ENCODE measurements at regions not wholly inside any gene's neighbourhood (a gene's known extent, or its start where the extent isn't known, plus 50 kb on each side); places are given as distances from the start of the nearest gene placed in this dataset.

GRCh38 chr6:137434640-137435039 lies 59.6 kb downstream of the OLIG3 start:
- Histone ChIP-seq H3K27ac (ENCODE audit: low read depth in 1 of 2, low read length in 1 of 2) (no peak overlapping the region), H3K27me3 (ENCODE audit: control insufficient read depth in 2 of 2, insufficient read depth in 1 of 2, low read length in 1 of 2) (no peaks in the 10 kb centered on the region), H3K36me3 (ENCODE audit: control insufficient read depth in 2 of 2, insufficient read depth in 2 of 2, low read length in 1 of 2) (no peaks in the 10 kb centered on the region), H3K4me3 (ENCODE audit: low read length in 2 of 2) (no peak overlapping the region), H3K4me1 (ENCODE audit: control insufficient read depth in 2 of 2, insufficient read depth in 2 of 2, low read length in 2 of 2) (no peaks in the 10 kb centered on the region), H3K9me3 (ENCODE audit: control insufficient read depth in 2 of 2, insufficient read depth in 1 of 2, low read length in 1 of 2) (no peaks in the 10 kb centered on the region)
- DNase-seq (ENCODE audit: low read depth in 6 of 9, low spot score in 9 of 9) = no peak
- WGBS = 93% methylated on average over 4 of the region's 4 CpGs

- DNase-seq (ENCODE audit: low read depth in 6 of 9, low spot score in 9 of 9) = no peak
- Histone ChIP-seq H3K4me3 (ENCODE audit: low read length in 2 of 2) (no peak overlapping the region), H3K27me3 (ENCODE audit: control insufficient read depth in 2 of 2, insufficient read depth in 1 of 2, low read length in 1 of 2) (no peaks in the 10 kb centered on the region), H3K27ac (ENCODE audit: low read depth in 1 of 2, low read length in 1 of 2) (no peak overlapping the region), H3K9me3 (ENCODE audit: control insufficient read depth in 2 of 2, insufficient read depth in 1 of 2, low read length in 1 of 2) (no peaks in the 10 kb centered on the region), H3K4me1 (ENCODE audit: control insufficient read depth in 2 of 2, insufficient read depth in 2 of 2, low read length in 2 of 2) (no peaks in the 10 kb centered on the region), H3K36me3 (ENCODE audit: control insufficient read depth in 2 of 2, insufficient read depth in 2 of 2, low read length in 1 of 2) (no peaks in the 10 kb centered on the region)
- WGBS = 82% methylated on average over 4 of the region's 4 CpGs
Observed at GRCh38 chr6:137432054-137432611, 62.1 kb downstream of the OLIG3 start.

DNA sequence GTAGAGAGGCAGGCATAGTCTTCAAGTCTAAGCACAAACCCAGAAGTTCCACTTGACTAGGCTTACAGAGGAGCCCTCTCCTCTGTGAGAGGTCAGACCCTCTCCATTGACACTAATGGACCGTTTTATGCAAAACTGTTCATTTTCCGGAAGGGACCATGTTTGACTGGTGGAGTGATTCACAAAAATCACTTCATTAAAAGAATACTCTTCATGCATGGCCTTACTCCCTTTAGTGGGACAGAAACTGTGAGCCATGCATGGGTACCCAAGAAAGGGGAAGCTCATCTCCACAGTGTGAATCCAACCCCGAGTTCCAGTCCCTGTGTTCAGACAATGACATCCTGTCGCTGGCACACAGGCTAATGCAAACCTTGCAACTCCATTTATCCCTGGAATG lies 63.2 kb downstream of the OLIG3 start:
- Histone ChIP-seq H3K27me3 (ENCODE audit: control insufficient read depth in 2 of 2, insufficient read depth in 1 of 2, low read length in 1 of 2) (no peaks in the 10 kb centered on the region), H3K4me3 (ENCODE audit: low read length in 2 of 2) (no peak overlapping the region), H3K4me1 (ENCODE audit: control insufficient read depth in 2 of 2, insufficient read depth in 2 of 2, low read length in 2 of 2) (no peaks in the 10 kb centered on the region), H3K36me3 (ENCODE audit: control insufficient read depth in 2 of 2, insufficient read depth in 2 of 2, low read length in 1 of 2) (no peaks in the 10 kb centered on the region), H3K9me3 (ENCODE audit: control insufficient read depth in 2 of 2, insufficient read depth in 1 of 2, low read length in 1 of 2) (no peaks in the 10 kb centered on the region), H3K27ac (ENCODE audit: low read depth in 1 of 2, low read length in 1 of 2) (no peak overlapping the region)
- DNase-seq (ENCODE audit: low read depth in 6 of 9, low spot score in 9 of 9) = no peak
- WGBS = 90% methylated on average over 4 of the region's 4 CpGs

GRCh38 chr6:137427656-137428290 lies 66.4 kb downstream of the OLIG3 start:
- peaks cover 0 to 3% of the 10 kb centered on the region in 2 donors for H3K4me1 ChIP-seq (ENCODE audit: control insufficient read depth in 2 of 2, insufficient read depth in 2 of 2, low read length in 2 of 2)
- H3K4me3 ChIP-seq (ENCODE audit: low read length in 2 of 2) = no peak overlapping the region
- 82% methylated on average over 7 of the region's 7 CpGs for WGBS
- H3K9me3 ChIP-seq (ENCODE audit: control insufficient read depth in 2 of 2, insufficient read depth in 1 of 2, low read length in 1 of 2) = no peaks in the 10 kb centered on the region
- no peak for DNase-seq (ENCODE audit: low read depth in 6 of 9, low spot score in 9 of 9)
- no peaks in the 10 kb centered on the region for H3K36me3 ChIP-seq (ENCODE audit: control insufficient read depth in 2 of 2, insufficient read depth in 2 of 2, low read length in 1 of 2)
- no peaks in the 10 kb centered on the region for H3K27me3 ChIP-seq (ENCODE audit: control insufficient read depth in 2 of 2, insufficient read depth in 1 of 2, low read length in 1 of 2)
- no peak overlapping the region for H3K27ac ChIP-seq (ENCODE audit: low read depth in 1 of 2, low read length in 1 of 2)

- Histone ChIP-seq H3K27ac (ENCODE audit: low read depth in 1 of 2, low read length in 1 of 2) (no peak overlapping the region), H3K27me3 (ENCODE audit: control insufficient read depth in 2 of 2, insufficient read depth in 1 of 2, low read length in 1 of 2) (no peaks in the 10 kb centered on the region), H3K4me3 (ENCODE audit: low read length in 2 of 2) (no peak overlapping the region), H3K9me3 (ENCODE audit: control insufficient read depth in 2 of 2, insufficient read depth in 1 of 2, low read length in 1 of 2) (no peaks in the 10 kb centered on the region), H3K36me3 (ENCODE audit: control insufficient read depth in 2 of 2, insufficient read depth in 2 of 2, low read length in 1 of 2) (no peaks in the 10 kb centered on the region), H3K4me1 (ENCODE audit: control insufficient read depth in 2 of 2, insufficient read depth in 2 of 2, low read length in 2 of 2) (peaks cover 0 to 3% of the 10 kb centered on the region in 2 donors)
- peak in 1 of 9 donors; percentile 15 for DNase-seq (ENCODE audit: low read depth in 6 of 9, low spot score in 9 of 9)
- 20% methylated on average over 2 of the region's 2 CpGs for WGBS
Observed at GRCh38 chr6:137426007-137426689, 68.0 kb downstream of the OLIG3 start.

DNA sequence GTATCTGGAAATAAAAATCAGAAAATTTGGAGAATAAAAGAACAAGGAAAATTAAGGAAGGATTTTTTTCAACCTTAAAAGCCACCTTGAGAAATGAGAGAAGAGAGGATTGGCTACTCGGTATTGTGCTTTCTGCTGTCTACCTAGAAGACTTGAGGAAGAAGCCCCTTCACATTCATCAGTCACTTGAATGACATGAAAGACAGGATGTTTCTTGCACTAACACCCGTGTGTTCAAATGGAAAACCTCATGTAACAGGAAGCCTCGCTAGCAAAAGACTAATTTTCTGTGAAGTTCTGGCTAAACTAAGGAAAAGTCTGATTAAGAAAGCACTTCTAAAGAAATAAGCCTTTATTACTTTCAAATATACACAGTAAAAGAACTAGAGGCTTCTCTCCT lies 69.9 kb downstream of the OLIG3 start:
- no peaks in the 10 kb centered on the region for H3K9me3 ChIP-seq (ENCODE audit: control insufficient read depth in 2 of 2, insufficient read depth in 1 of 2, low read length in 1 of 2)
- no peaks in the 10 kb centered on the region for H3K27me3 ChIP-seq (ENCODE audit: control insufficient read depth in 2 of 2, insufficient read depth in 1 of 2, low read length in 1 of 2)
- DNase-seq (ENCODE audit: low read depth in 6 of 9, low spot score in 9 of 9) = peak in 3 of 9 donors; percentile 37 to 59 (median 47)
- 45% methylated on average over 3 of the region's 3 CpGs for WGBS
- H3K27ac ChIP-seq (ENCODE audit: low read depth in 1 of 2, low read length in 1 of 2) = no peak overlapping the region
- H3K4me1 ChIP-seq (ENCODE audit: control insufficient read depth in 2 of 2, insufficient read depth in 2 of 2, low read length in 2 of 2) = peaks cover 0 to 3% of the 10 kb centered on the region in 2 donors
- H3K4me3 ChIP-seq (ENCODE audit: low read length in 2 of 2) = no peak overlapping the region
- no peaks in the 10 kb centered on the region for H3K36me3 ChIP-seq (ENCODE audit: control insufficient read depth in 2 of 2, insufficient read depth in 2 of 2, low read length in 1 of 2)

GRCh38 chr6:137423451-137424168 lies 70.6 kb downstream of the OLIG3 start:
- H3K27me3 ChIP-seq (ENCODE audit: control insufficient read depth in 2 of 2, insufficient read depth in 1 of 2, low read length in 1 of 2) = no peaks in the 10 kb centered on the region
- no peak overlapping the region for H3K4me3 ChIP-seq (ENCODE audit: low read length in 2 of 2)
- no peak overlapping the region for H3K27ac ChIP-seq (ENCODE audit: low read depth in 1 of 2, low read length in 1 of 2)
- peaks cover 0 to 3% of the 10 kb centered on the region in 2 donors for H3K4me1 ChIP-seq (ENCODE audit: control insufficient read depth in 2 of 2, insufficient read depth in 2 of 2, low read length in 2 of 2)
- no peak for DNase-seq (ENCODE audit: low read depth in 6 of 9, low spot score in 9 of 9)
- WGBS = 91% methylated on average over 3 of the region's 3 CpGs
- H3K9me3 ChIP-seq (ENCODE audit: control insufficient read depth in 2 of 2, insufficient read depth in 1 of 2, low read length in 1 of 2) = no peaks in the 10 kb centered on the region
- H3K36me3 ChIP-seq (ENCODE audit: control insufficient read depth in 2 of 2, insufficient read depth in 2 of 2, low read length in 1 of 2) = no peaks in the 10 kb centered on the region

GRCh38 chr6:137417396-137417795 lies 76.8 kb downstream of the OLIG3 start:
- no peaks in the 10 kb centered on the region for H3K36me3 ChIP-seq (ENCODE audit: control insufficient read depth in 2 of 2, insufficient read depth in 2 of 2, low read length in 1 of 2)
- peaks cover 0 to 9% of the 10 kb centered on the region in 2 donors for H3K4me1 ChIP-seq (ENCODE audit: control insufficient read depth in 2 of 2, insufficient read depth in 2 of 2, low read length in 2 of 2)
- no peak overlapping the region for H3K27ac ChIP-seq (ENCODE audit: low read depth in 1 of 2, low read length in 1 of 2)
- no peak overlapping the region for H3K4me3 ChIP-seq (ENCODE audit: low read length in 2 of 2)
- 87% methylated on average over 2 of the region's 2 CpGs for WGBS
- no peak for DNase-seq (ENCODE audit: low read depth in 6 of 9, low spot score in 9 of 9)
- H3K27me3 ChIP-seq (ENCODE audit: control insufficient read depth in 2 of 2, insufficient read depth in 1 of 2, low read length in 1 of 2) = peaks cover 0 to 4% of the 10 kb centered on the region in 2 donors
- no peaks in the 10 kb centered on the region for H3K9me3 ChIP-seq (ENCODE audit: control insufficient read depth in 2 of 2, insufficient read depth in 1 of 2, low read length in 1 of 2)
